Ectodermal cell (in vitro differentiated cells): ENCODE measurements at regions not wholly inside any gene's neighbourhood (a gene's known extent, or its start where the extent isn't known, plus 50 kb on each side); places are given as distances from the start of the nearest gene placed in this dataset.

Experiments used
- H3K27ac ChIP-seq: 2 replicates; pipeline ENCODE4 v1.7.0; 2013; ENCODE audit warnings: mild to moderate bottlenecking, low read depth, low read length; ENCODE audit not compliant: insufficient read depth, poor library complexity, severe bottlenecking
- H3K27me3 ChIP-seq: 2 replicates; pipeline ENCODE4 v1.7.0; 2013; ENCODE audit warnings: mild to moderate bottlenecking, low read length; ENCODE audit not compliant: insufficient read depth, control insufficient read depth, poor library complexity, severe bottlenecking
- H3K36me3 ChIP-seq: one replicate; pipeline ENCODE4 v1.7.0; 2013; ENCODE audit warnings: low read length; ENCODE audit not compliant: control insufficient read depth, insufficient read depth
- H3K4me1 ChIP-seq: one replicate; pipeline ENCODE4 v1.7.0; 2013; ENCODE audit warnings: low read length; ENCODE audit not compliant: control insufficient read depth, insufficient read depth
- H3K4me3 ChIP-seq: 2 replicates; pipeline ENCODE4 v1.7.0; 2013; ENCODE audit warnings: low read depth, low read length, control low read depth; ENCODE audit not compliant: insufficient read depth
- H3K9me3 ChIP-seq: 2 replicates; pipeline ENCODE4 v1.7.0; 2013; ENCODE audit warnings: mild to moderate bottlenecking, low read length, moderate library complexity; ENCODE audit not compliant: control insufficient read depth
- WGBS, 2 experiments: methylation state at CpG; one replicate each; pipeline ENCODE4 v1.1.7; 2013; ENCODE audit warnings: missing lambda C conversion rate in 2 of 2; 5-methylcytosine and 5-hydroxymethylcytosine counted together

- H3K9me3 ChIP-seq = no peaks in the 10 kb centered on the region
- H3K36me3 ChIP-seq = no peaks in the 10 kb centered on the region
- H3K4me3 ChIP-seq = no peak overlapping the region
- H3K27ac ChIP-seq = no peak overlapping the region
- 88 to 97% methylated on average over 1 of the region's 1 CpG for WGBS, 2 experiments
- no peaks in the 10 kb centered on the region for H3K27me3 ChIP-seq
- H3K4me1 ChIP-seq = no peaks in the 10 kb centered on the region
These were observed 396.2 kb downstream of the BCL11A start for GRCh38 chr2:60157283-60157682.

GRCh38 chr2:60154142-60154541, 399.3 kb downstream of the BCL11A start:
- Histone ChIP-seq H3K9me3 (no peaks in the 10 kb centered on the region), H3K4me1 (no peaks in the 10 kb centered on the region), H3K4me3 (no peak overlapping the region), H3K36me3 (no peaks in the 10 kb centered on the region), H3K27ac (no peak overlapping the region), H3K27me3 (no peaks in the 10 kb centered on the region)
- WGBS, 2 experiments = 86 to 100% methylated on average over 1 to 2 of the region's 2 CpGs

DNA sequence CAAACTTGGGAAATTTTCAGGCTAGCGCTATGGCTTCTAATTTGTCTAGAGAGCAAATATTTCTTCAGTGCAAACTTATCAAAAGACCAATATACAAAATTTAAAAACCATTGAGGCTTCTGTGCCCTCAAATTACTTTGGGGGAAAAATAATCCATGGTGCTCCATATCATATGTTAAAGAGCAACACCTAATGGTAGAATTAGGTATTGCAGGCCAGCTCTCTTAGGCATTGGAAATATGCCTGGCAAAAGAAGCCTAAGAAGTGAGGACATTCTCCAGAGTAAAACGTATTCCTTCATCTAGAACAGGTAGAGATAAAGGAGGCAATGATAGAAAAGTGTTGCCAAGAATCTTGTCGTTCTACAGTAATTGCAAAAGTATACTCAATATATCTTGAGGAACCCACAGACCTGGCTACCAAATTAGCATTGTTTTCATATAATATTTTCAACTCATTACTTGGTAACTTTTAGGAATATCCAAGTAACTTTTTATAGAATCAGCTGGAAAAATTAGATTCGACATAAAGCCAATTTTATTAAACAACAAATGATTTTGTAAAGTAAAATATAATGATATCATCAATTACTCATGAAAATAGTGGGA, 401.1 kb downstream of the BCL11A start:
- no peaks in the 10 kb centered on the region for H3K27me3 ChIP-seq
- WGBS, 2 experiments = 61 to 80% methylated on average over 3 of the region's 4 CpGs

DNA sequence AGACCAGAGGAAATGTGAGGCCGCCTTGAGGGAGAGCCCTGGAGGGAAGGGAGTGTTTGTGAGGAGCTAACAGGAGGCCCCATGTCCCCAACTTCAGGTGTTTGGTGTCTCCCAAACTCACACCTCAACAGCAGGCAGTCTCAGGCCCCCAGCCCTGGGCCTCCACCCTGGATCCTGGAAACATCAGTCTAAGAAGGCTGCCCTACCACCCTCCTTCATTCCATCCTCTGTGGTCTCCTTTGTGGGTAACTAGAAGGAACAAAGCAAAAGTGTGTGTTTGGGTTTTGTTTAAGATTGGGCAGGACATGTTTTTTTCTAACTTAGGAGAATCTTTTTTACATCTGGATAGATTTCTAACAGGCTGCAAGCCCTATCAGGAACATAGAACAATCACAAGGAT, 404.3 kb downstream of the BCL11A start:
- no peak overlapping the region for H3K4me3 ChIP-seq
- H3K9me3 ChIP-seq = no peaks in the 10 kb centered on the region
- WGBS, 2 experiments = 85 to 92% methylated on average over 1 of the region's 1 CpG
- H3K4me1 ChIP-seq = no peaks in the 10 kb centered on the region
- no peaks in the 10 kb centered on the region for H3K36me3 ChIP-seq
- H3K27me3 ChIP-seq = no peaks in the 10 kb centered on the region
- no peak overlapping the region for H3K27ac ChIP-seq

More for the DNA sequence above, 401.1 kb downstream of the BCL11A start:
- Histone ChIP-seq H3K4me1 (no peaks in the 10 kb centered on the region), H3K36me3 (no peaks in the 10 kb centered on the region), H3K4me3 (no peak overlapping the region), H3K9me3 (no peaks in the 10 kb centered on the region), H3K27ac (no peak overlapping the region)

- Histone ChIP-seq H3K4me3 (no peak overlapping the region), H3K36me3 (no peaks in the 10 kb centered on the region), H3K4me1 (no peaks in the 10 kb centered on the region), H3K27ac (no peak overlapping the region), H3K9me3 (no peaks in the 10 kb centered on the region), H3K27me3 (no peaks in the 10 kb centered on the region)
- WGBS, 2 experiments = 87 to 93% methylated on average over 4 of the region's 4 CpGs
These were observed 404.7 kb downstream of the BCL11A start for GRCh38 chr2:60148716-60149115.

GRCh38 chr2:60140185-60140584, 413.3 kb downstream of the BCL11A start:
- WGBS, 2 experiments = 91 to 97% methylated on average over 3 of the region's 3 CpGs
- no peaks in the 10 kb centered on the region for H3K9me3 ChIP-seq
- H3K36me3 ChIP-seq = no peaks in the 10 kb centered on the region
- H3K4me3 ChIP-seq = no peak overlapping the region
- no peak overlapping the region for H3K27ac ChIP-seq
- H3K27me3 ChIP-seq = no peaks in the 10 kb centered on the region
- no peaks in the 10 kb centered on the region for H3K4me1 ChIP-seq

DNA sequence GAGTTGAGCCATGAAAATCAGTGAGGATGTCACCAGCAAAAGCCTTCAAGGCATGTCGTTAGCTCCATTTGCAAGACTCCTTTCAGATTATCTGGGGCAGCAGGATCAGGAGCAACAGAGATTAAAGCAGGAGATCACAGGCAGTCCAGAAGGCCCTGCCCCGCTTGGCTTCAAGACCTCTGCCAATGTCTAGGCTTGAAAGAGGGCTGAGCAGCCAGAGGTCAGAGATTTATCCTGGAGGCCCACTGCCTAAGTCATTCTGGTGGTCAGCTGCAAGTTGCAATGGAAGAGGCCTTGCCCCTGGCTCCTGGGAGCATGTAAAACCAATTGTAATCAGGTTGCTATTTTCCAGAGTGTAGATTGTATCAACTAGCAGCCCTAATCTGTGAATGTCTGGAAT, 416.5 kb downstream of the BCL11A start:
- Histone ChIP-seq H3K36me3 (no peaks in the 10 kb centered on the region), H3K27ac (no peak overlapping the region), H3K27me3 (no peaks in the 10 kb centered on the region), H3K4me1 (no peaks in the 10 kb centered on the region), H3K4me3 (no peak overlapping the region), H3K9me3 (no peaks in the 10 kb centered on the region)
- 89 to 95% methylated on average over 2 of the region's 2 CpGs for WGBS, 2 experiments

- no peak overlapping the region for H3K4me3 ChIP-seq
- peaks cover 4% of the 10 kb centered on the region for H3K27me3 ChIP-seq
- H3K36me3 ChIP-seq = no peaks in the 10 kb centered on the region
- no peak overlapping the region for H3K27ac ChIP-seq
- peaks cover 4% of the 10 kb centered on the region for H3K4me1 ChIP-seq
- 86 to 100% methylated on average over 1 of the region's 2 CpGs for WGBS, 2 experiments
- H3K9me3 ChIP-seq = no peaks in the 10 kb centered on the region
These were observed 426.3 kb downstream of the BCL11A start for GRCh38 chr2:60127191-60127590.

DNA sequence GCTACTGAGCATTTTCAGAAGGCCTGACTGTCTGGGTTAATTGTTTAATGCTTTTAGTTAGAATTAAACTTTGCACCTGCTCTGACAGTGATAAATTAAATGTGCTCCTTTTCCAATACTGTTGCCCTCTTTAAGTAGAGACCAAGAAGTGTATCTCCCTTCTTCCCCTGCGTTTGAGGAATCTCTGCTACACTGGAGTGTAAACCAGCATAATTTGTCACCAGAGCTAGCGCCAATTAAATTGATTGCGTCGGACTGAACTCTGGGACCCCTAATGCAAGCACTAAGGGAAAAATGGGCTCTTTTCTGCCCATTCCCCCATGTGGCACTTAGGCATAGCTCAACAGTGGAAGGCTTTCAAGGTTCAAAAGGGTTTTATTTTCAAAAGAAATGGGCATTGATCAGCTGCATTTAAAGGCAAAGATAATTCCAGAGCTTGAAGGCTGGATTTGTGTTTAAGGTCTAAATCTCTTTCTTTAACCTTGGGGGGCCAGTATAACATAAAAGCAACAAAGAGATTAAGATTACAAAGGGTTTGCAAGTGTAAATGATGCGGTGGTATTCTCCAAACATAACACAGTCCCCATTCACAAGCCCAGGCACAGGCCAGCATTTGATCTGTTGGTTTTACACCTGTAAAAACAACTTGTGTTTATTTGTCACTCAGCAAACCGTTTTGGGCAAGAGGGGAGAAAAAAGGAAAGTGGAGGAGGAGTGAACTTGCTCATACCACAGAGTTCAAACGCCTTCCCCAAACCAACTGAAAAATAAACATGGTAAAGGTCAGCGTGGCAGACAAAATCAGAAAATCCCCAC, 427.6 kb downstream of the BCL11A start:
- Histone ChIP-seq H3K9me3 (no peaks in the 10 kb centered on the region), H3K4me1 (peaks cover 4% of the 10 kb centered on the region), H3K27ac (no peak overlapping the region), H3K27me3 (peaks cover 4% of the 10 kb centered on the region), H3K36me3 (no peaks in the 10 kb centered on the region), H3K4me3 (no peak overlapping the region)
- WGBS, 2 experiments = 53 to 75% methylated on average over 5 to 8 of the region's 8 CpGs

- Histone ChIP-seq H3K9me3 (peaks cover 4% of the 10 kb centered on the region), H3K4me1 (no peaks in the 10 kb centered on the region), H3K27me3 (peaks cover 4% of the 10 kb centered on the region), H3K4me3 (no peak overlapping the region), H3K27ac (no peak overlapping the region), H3K36me3 (no peaks in the 10 kb centered on the region)
- 91% methylated on average over 2 of the region's 2 CpGs; no CpG with 5 or more reads in 1 of the 2 experiments for WGBS, 2 experiments
These were observed 433.7 kb downstream of the BCL11A start for GRCh38 chr2:60119778-60120177.
